GM12878 (cell line): ENCODE measurements at regions not wholly inside any gene's neighbourhood (a gene's known extent, or its start where the extent isn't known, plus 50 kb on each side); places are given as distances from the start of the nearest gene placed in this dataset.

Source experiments
- ATAC-seq: fragments of 200-7000 bp; cut with Tn5 transposase; 3 replicates; pipeline ENCODE4 v1.9.1; 2020; ENCODE audit warnings: mild to moderate bottlenecking, moderate library complexity
- BruUV-seq: library from RNA; stranded (reverse); fragments of 400-500 nt; replicated peaks from 2 replicates; lab custom pipeline; 2021; lab: Mats Ljungman, UMichigan
- CTCF ChIA-PET: fragments of 300-600 bp; sonication (Branson Sonifier 250); formaldehyde crosslinking; extraction: SDS; loops from one replicate; lab custom pipeline; 2021; ENCODE audit warnings: inconsistent platforms; lab: Yijun Ruan, JAX
- POLR2A ChIA-PET: fragments of 350-600 bp; formaldehyde crosslinking; extraction: SDS; loops from one replicate; lab custom pipeline; 2021; ENCODE audit warnings: inconsistent platforms; lab: Charles Lee
- RAD21 ChIA-PET: fragments of 300-600 bp; sonication (Branson Sonifier 250); formaldehyde crosslinking; loops from one replicate; lab custom pipeline; 2023; ENCODE audit warnings: antibody characterized with exemption; ENCODE audit not compliant: unreplicated experiment; lab: Charles Lee
- SMC1A ChIA-PET: fragments of 300-600 bp; sonication (Branson Sonifier 250); formaldehyde crosslinking; loops from one replicate; lab custom pipeline; 2023; ENCODE audit not compliant: unreplicated experiment, uncharacterized antibody; lab: Charles Lee
- DNase-seq: peaks from one replicate; pipeline ENCODE4 v3.0.0-alpha.2; 2011; ENCODE audit warnings: low read depth, low spot score
- FAIRE-seq: peaks from 3 replicates; lab custom pipeline; 2011; peaks lifted over from hg19 to GRCh38; lab: Jason Lieb, UNC
- H2AFZ ChIP-seq: 2 replicates; pipeline ENCODE4 v1.6.0; 2011; ENCODE audit warnings: low read depth, low read length, control low read depth; ENCODE audit not compliant: control insufficient read depth
- H3K27ac ChIP-seq: 2 replicates; pipeline ENCODE4 v1.5.1; 2011; ENCODE audit warnings: control low read depth; ENCODE audit not compliant: control insufficient read depth, insufficient read depth
- H3K27me3 ChIP-seq, 2 experiments: replicated peaks in 1 of 2; 2 replicates each; pipeline versions ENCODE4 v1.6.0 to v1.6.1; 2011; ENCODE audit warnings: low read length in 1 of 2; ENCODE audit not compliant: control insufficient read depth in 2 of 2, insufficient read depth in 2 of 2
- H3K36me3 ChIP-seq, 2 experiments: 2 replicates each; pipeline ENCODE4 v1.5.1; 2011; ENCODE audit warnings: low read length in 1 of 2; ENCODE audit not compliant: control insufficient read depth in 2 of 2, insufficient read depth in 2 of 2
- H3K4me1 ChIP-seq: 2 replicates; pipeline ENCODE4 v1.6.1; 2011; ENCODE audit warnings: mild to moderate bottlenecking, low read length, moderate library complexity, mixed read lengths; ENCODE audit not compliant: control insufficient read depth, insufficient read depth
- H3K4me2 ChIP-seq: 2 replicates; pipeline ENCODE4 v1.6.0; 2011; ENCODE audit warnings: control low read depth; ENCODE audit not compliant: control insufficient read depth, insufficient read depth
- H3K4me3 ChIP-seq: fragments of 200-600 bp; sonication (generic); 2 replicates; pipeline ENCODE4 v1.5.1; 2016
- H3K79me2 ChIP-seq: 2 replicates; pipeline ENCODE4 v1.6.0; 2011; ENCODE audit warnings: low read length; ENCODE audit not compliant: control insufficient read depth, insufficient read depth
- H3K9ac ChIP-seq: 2 replicates; pipeline ENCODE4 v1.8.0; 2011; ENCODE audit warnings: low read length, control low read depth, mixed read lengths; ENCODE audit not compliant: control insufficient read depth, insufficient read depth
- H3K9me3 ChIP-seq: replicated peaks from 3 replicates; pipeline ENCODE4 v1.5.1; 2011; ENCODE audit warnings: mild to moderate bottlenecking, low read length; ENCODE audit not compliant: control insufficient read depth, insufficient read depth
- H4K20me1 ChIP-seq: 2 replicates; pipeline ENCODE4 v1.6.0; 2011; ENCODE audit not compliant: control insufficient read depth, insufficient read depth
- ATF7 ChIP-seq: fragments of 450-650 bp; IDR thresholded peaks from 2 replicates; pipeline ENCODE4 v1.6.1; 2016; ENCODE audit warnings: low read depth, mild to moderate bottlenecking
- CEBPB ChIP-seq, 2 experiments: fragments of 150-350 bp in 1 of 2; IDR thresholded peaks; 2 replicates each; pipeline ENCODE4 v1.6.1; 2012 to 2014; ENCODE audit warnings: low read depth in 2 of 2, low read length in 2 of 2, borderline replicate concordance in 1 of 2, inconsistent platforms in 1 of 2
- KDM1A ChIP-seq: fragments of 200-600 bp; sonication (generic); IDR thresholded peaks from 2 replicates; pipeline ENCODE4 v1.6.1; 2016; ENCODE audit warnings: borderline replicate concordance
- RELA ChIP-seq: fragments of 450-650 bp; IDR thresholded peaks from 2 replicates; pipeline ENCODE4 v1.8.0; 2014; ENCODE audit warnings: borderline replicate concordance; ENCODE audit not compliant: partially characterized antibody
- SREBF2 ChIP-seq: IDR thresholded peaks from 2 replicates; pipeline ENCODE4 v1.6.1; 2012; ENCODE audit warnings: mild to moderate bottlenecking, low read length
- USF1 ChIP-seq: IDR thresholded peaks from 2 replicates; pipeline ENCODE4 v1.6.1; 2011; ENCODE audit warnings: borderline replicate concordance, low read depth, mild to moderate bottlenecking, moderate library complexity, mixed read lengths, low read length; ENCODE audit not compliant: insufficient read depth; ENCODE audit errors: extremely low read length
- YY1 ChIP-seq: IDR thresholded peaks from 2 replicates; pipeline ENCODE4 v1.6.1; 2011; ENCODE audit warnings: low read depth, mild to moderate bottlenecking, low read length
- ZNF622 ChIP-seq: fragments of 450-650 bp; IDR thresholded peaks from 2 replicates; pipeline ENCODE4 v1.6.1; 2017; ENCODE audit warnings: mild to moderate bottlenecking, inconsistent platforms
- WGBS: methylation state at CpG from one replicate; pipeline ENCODE4 v1.1.6; 2016; ENCODE audit warnings: low lambda C conversion rate; ENCODE audit not compliant: insufficient replicate concordance, insufficient coverage; ENCODE audit errors: missing lambda C conversion rate; 5-methylcytosine and 5-hydroxymethylcytosine counted together
- in situ Hi-C: fragments of 300-500 bp; cut with MboI; formaldehyde crosslinking; loops from 9 replicates; pipeline ENCODE4 v1.14.3; 2018; ENCODE audit warnings: mixed read lengths
- intact Hi-C: fragments of 100-400 bp; cut with micrococcal nuclease; formaldehyde crosslinking; loops from one replicate; pipeline ENCODE4 v1.14.2; 2022; ENCODE audit not compliant: unreplicated experiment
- TF ChIP-seq, protein P1 (sequence below): fragments of 450-650 bp; IDR thresholded peaks from 2 replicates; pipeline ENCODE4 v1.6.1; 2017; ENCODE audit warnings: borderline replicate concordance
- TF ChIP-seq, protein P2 (sequence below), 3 experiments: IDR thresholded peaks in 2 of 3; conservative IDR thresholded peaks in 1 of 3; 2 replicates each; pipeline ENCODE4 v1.5.1; 2011; ENCODE audit warnings: low read depth in 3 of 3, low read length in 3 of 3, mild to moderate bottlenecking in 3 of 3, control low read depth in 2 of 3, moderate library complexity in 2 of 3, inconsistent platforms in 1 of 3, mixed read lengths in 1 of 3; ENCODE audit not compliant: control insufficient read depth in 2 of 3, insufficient read depth in 1 of 3; ENCODE audit errors: extremely low read depth in 1 of 3
- TF ChIP-seq, protein P3 (sequence below): fragments of 450-650 bp; IDR thresholded peaks from 2 replicates; pipeline ENCODE4 v1.6.1; 2018; ENCODE audit warnings: borderline replicate concordance, mild to moderate bottlenecking; ENCODE audit not compliant: partially characterized antibody
- TF ChIP-seq, protein P4 (sequence below): IDR thresholded peaks from 2 replicates; pipeline ENCODE4 v1.6.1; 2011; ENCODE audit warnings: low read depth, mild to moderate bottlenecking, low read length, moderate library complexity, borderline replicate concordance; ENCODE audit errors: extremely low read depth

- no peak for FAIRE-seq
- BruUV-seq, result no TSS peak
- Histone ChIP-seq H3K27ac (no peak overlapping the region), H3K4me1 (peaks cover 18% of the 10 kb centered on the region), H3K9ac (no peak overlapping the region), H3K9me3 (no peaks in the 10 kb centered on the region; the same call in 2 of the 3 replicates), H4K20me1 (no peaks in the 10 kb centered on the region), H3K27me3 (no peaks in the 10 kb centered on the region), H2AFZ (no peak overlapping the region), H3K36me3 (no peaks in the 10 kb centered on the region), H3K4me3 (no peak overlapping the region), H3K79me2 (no peaks in the 10 kb centered on the region), H3K4me2 (no peak overlapping the region)
- ChIA-PET RAD21 (interaction anchor here (1.1 to 1.9 kb wide), 3 partner anchors 54 to 158 kb away, joined by 3 to 5 read pairs (median 4); no protein-coding TSS in a partner anchor), POLR2A (interaction anchor here (0.9 kb wide), 1 partner anchor 59 kb away, joined by 4 read pairs; no protein-coding TSS in a partner anchor), CTCF (interaction anchor here (1.8 to 3.6 kb wide), 3 partner anchors 19 to 158 kb away, joined by 5 to 24 read pairs (median 5); no protein-coding TSS in a partner anchor), SMC1A (interaction anchor here (1.2 to 4.5 kb wide), 3 partner anchors 8 to 158 kb away, joined by 3 to 30 read pairs (median 11); no protein-coding TSS in a partner anchor)
- ATAC-seq, result no peak
- intact Hi-C loops (loop anchor here (10.0 kb wide), 1 partner anchor 536 kb away; no protein-coding TSS in a partner anchor), in situ Hi-C loops (no loop called here)
- 98% methylated on average over 4 of the region's 4 CpGs for WGBS
- DNase-seq, result no peak
- TF ChIP-seq SREBF2 (no peak), YY1 (no peak), USF1 (no peak), KDM1A (no peak), ZNF622 (no peak), ATF7 (no peak), CEBPB (IDR thresholded peaks at IDR 0.05; ENCODE audit: borderline replicate concordance in 1 of 2, low read depth in 2 of 2, low read length in 2 of 2) (no peak), RELA (no peak)
- TF ChIP-seq, protein P1, sequence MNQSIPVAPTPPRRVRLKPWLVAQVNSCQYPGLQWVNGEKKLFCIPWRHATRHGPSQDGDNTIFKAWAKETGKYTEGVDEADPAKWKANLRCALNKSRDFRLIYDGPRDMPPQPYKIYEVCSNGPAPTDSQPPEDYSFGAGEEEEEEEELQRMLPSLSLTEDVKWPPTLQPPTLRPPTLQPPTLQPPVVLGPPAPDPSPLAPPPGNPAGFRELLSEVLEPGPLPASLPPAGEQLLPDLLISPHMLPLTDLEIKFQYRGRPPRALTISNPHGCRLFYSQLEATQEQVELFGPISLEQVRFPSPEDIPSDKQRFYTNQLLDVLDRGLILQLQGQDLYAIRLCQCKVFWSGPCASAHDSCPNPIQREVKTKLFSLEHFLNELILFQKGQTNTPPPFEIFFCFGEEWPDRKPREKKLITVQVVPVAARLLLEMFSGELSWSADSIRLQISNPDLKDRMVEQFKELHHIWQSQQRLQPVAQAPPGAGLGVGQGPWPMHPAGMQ, result no peak
- TF ChIP-seq, protein P2, sequence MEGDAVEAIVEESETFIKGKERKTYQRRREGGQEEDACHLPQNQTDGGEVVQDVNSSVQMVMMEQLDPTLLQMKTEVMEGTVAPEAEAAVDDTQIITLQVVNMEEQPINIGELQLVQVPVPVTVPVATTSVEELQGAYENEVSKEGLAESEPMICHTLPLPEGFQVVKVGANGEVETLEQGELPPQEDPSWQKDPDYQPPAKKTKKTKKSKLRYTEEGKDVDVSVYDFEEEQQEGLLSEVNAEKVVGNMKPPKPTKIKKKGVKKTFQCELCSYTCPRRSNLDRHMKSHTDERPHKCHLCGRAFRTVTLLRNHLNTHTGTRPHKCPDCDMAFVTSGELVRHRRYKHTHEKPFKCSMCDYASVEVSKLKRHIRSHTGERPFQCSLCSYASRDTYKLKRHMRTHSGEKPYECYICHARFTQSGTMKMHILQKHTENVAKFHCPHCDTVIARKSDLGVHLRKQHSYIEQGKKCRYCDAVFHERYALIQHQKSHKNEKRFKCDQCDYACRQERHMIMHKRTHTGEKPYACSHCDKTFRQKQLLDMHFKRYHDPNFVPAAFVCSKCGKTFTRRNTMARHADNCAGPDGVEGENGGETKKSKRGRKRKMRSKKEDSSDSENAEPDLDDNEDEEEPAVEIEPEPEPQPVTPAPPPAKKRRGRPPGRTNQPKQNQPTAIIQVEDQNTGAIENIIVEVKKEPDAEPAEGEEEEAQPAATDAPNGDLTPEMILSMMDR (IDR thresholded peaks at IDR 0.05 in 2 of 3, conservative IDR thresholded peaks at IDR 0.05 in 1 of 3; ENCODE audit: control insufficient read depth in 2 of 3, extremely low read depth in 1 of 3, insufficient read depth in 1 of 3, low read depth in 3 of 3, low read length in 3 of 3), result no peak
- TF ChIP-seq, protein P3, sequence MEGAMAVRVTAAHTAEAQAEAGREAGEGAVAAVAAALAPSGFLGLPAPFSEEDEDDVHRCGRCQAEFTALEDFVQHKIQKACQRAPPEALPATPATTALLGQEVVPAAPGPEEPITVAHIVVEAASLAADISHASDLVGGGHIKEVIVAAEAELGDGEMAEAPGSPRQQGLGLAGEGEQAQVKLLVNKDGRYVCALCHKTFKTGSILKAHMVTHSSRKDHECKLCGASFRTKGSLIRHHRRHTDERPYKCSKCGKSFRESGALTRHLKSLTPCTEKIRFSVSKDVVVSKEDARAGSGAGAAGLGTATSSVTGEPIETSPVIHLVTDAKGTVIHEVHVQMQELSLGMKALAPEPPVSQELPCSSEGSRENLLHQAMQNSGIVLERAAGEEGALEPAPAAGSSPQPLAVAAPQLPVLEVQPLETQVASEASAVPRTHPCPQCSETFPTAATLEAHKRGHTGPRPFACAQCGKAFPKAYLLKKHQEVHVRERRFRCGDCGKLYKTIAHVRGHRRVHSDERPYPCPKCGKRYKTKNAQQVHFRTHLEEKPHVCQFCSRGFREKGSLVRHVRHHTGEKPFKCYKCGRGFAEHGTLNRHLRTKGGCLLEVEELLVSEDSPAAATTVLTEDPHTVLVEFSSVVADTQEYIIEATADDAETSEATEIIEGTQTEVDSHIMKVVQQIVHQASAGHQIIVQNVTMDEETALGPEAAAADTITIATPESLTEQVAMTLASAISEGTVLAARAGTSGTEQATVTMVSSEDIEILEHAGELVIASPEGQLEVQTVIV, result no peak
- TF ChIP-seq, protein P4, sequence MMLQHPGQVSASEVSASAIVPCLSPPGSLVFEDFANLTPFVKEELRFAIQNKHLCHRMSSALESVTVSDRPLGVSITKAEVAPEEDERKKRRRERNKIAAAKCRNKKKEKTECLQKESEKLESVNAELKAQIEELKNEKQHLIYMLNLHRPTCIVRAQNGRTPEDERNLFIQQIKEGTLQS, result no peak
Measured at GRCh38 chr6:63510849-63511248, 61.4 kb upstream of the LOC128125822 start.
